Transverse colon (tissue), 3 donors: ENCODE measurements at regions not wholly inside any gene's neighbourhood (a gene's known extent, or its start where the extent isn't known, plus 50 kb on each side); places are given as distances from the start of the nearest gene placed in this dataset.

Source experiments
- CTCF ChIP-seq, 5 experiments: fragments of 200-600 bp in 3 of 5; fragments of 450-650 bp in 2 of 5; sonication (generic) in 3 of 5; IDR thresholded peaks; 1 replicate in 2 of 5; 2 replicates in 3 of 5; pipeline ENCODE4 v1.5.1; 2016 to 2017; ENCODE audit warnings: antibody characterized with exemption in 5 of 5, inconsistent platforms in 3 of 5, mild to moderate bottlenecking in 2 of 5, moderate library complexity in 1 of 5
- EP300 ChIP-seq: sonication (generic); formaldehyde crosslinking; IDR thresholded peaks from one replicate; pipeline ENCODE4 v1.6.1; 2017; ENCODE audit warnings: antibody characterized with exemption, low read depth
- POLR2A ChIP-seq: fragments of 450-650 bp; IDR thresholded peaks from one replicate; pipeline ENCODE4 v1.6.1; 2016; ENCODE audit warnings: antibody characterized with exemption, mild to moderate bottlenecking, moderate library complexity

- no peak for TF ChIP-seq POLR2A
- TF ChIP-seq EP300: no peak
- no peak for TF ChIP-seq CTCF (IDR thresholded peaks at IDR 0.05)
Measured at GRCh38 chr13:53379485-53379884, 350.9 kb downstream of the OLFM4 start.
